ENCODE measurements at regions not wholly inside any gene's neighbourhood (a gene's known extent, or its start where the extent isn't known, plus 50 kb on each side); places are given as distances from the start of the nearest gene placed in this dataset.
A peak's percentile ranks its signal among the peaks of the same experiment; 100 is the strongest.

- TF ChIP-seq ZNF331 (CRISPR knock-in tag; IDR thresholded peaks at IDR 0.05) (peak; percentile 60; the same call in 1 of the 2 replicates), ZNF776 (CRISPR knock-in tag; IDR thresholded peaks at IDR 0.05) (no peak), XRCC5 (optimal IDR thresholded peaks at IDR 0.05; ENCODE audit: low read length) (peak; percentile 75), KDM1A (CRISPR knock-in tag; IDR thresholded peaks at IDR 0.05) (0 out of 2 replicates have a peak, but pooled peaks have one; percentile 68), MYC (CRISPR knock-in tag; IDR thresholded peaks at IDR 0.05; ENCODE audit: borderline replicate concordance) (0 out of 2 replicates have a peak, but pooled peaks have one; percentile 26), RBAK (CRISPR knock-in tag; IDR thresholded peaks at IDR 0.05) (no peak), SALL1 (CRISPR knock-in tag; IDR thresholded peaks at IDR 0.05) (peak; percentile 88), MYPOP (CRISPR knock-in tag; IDR thresholded peaks at IDR 0.05) (no peak), SOX13 (IDR thresholded peaks at IDR 0.05) (no peak), SOX13 (CRISPR knock-in tag; conservative IDR thresholded peaks at IDR 0.05 in 1 of 2, IDR thresholded peaks at IDR 0.05 in 1 of 2) (peak in 1 of 2 experiments; percentile 30; a peak in 1 of 4 replicates), ZNF501 (CRISPR knock-in tag; IDR thresholded peaks at IDR 0.05) (0 out of 2 replicates have a peak, but pooled peaks have one; percentile 16), ZNF329 (CRISPR knock-in tag; IDR thresholded peaks at IDR 0.05; ENCODE audit: low read depth) (no peak), RNF219 (CRISPR knock-in tag; IDR thresholded peaks at IDR 0.05) (no peak), SOX6 (IDR thresholded peaks at IDR 0.05) (no peak), SOX6 (CRISPR knock-in tag; IDR thresholded peaks at IDR 0.05) (0 out of 2 replicates have a peak, but pooled peaks have one; percentile 30), TARDBP (CRISPR knock-in tag; IDR thresholded peaks at IDR 0.05) (peak; percentile 45; the same call in 1 of the 2 replicates), ZNF768 (CRISPR knock-in tag; IDR thresholded peaks at IDR 0.05) (peak; percentile 33; the same call in 1 of the 2 replicates), ZNF850 (CRISPR knock-in tag; conservative IDR thresholded peaks at IDR 0.05) (no peak), YY1 (IDR thresholded peaks at IDR 0.05; ENCODE audit: insufficient read depth, insufficient replicate concordance, low read depth, low read length) (peak; percentile 17), CC2D1A (CRISPR knock-in tag; IDR thresholded peaks at IDR 0.05) (no peak), ARID3A (IDR thresholded peaks at IDR 0.05; ENCODE audit: low read depth, low read length) (0 out of 2 replicates have a peak, but pooled peaks have one; percentile 36), ZNF614 (CRISPR knock-in tag; IDR thresholded peaks at IDR 0.05; ENCODE audit: borderline replicate concordance) (peak; percentile 59; the same call in 1 of the 2 replicates), ZGPAT (CRISPR knock-in tag; IDR thresholded peaks at IDR 0.05) (peak; percentile 28; the same call in 1 of the 2 replicates)
Observed at GRCh38 chr4:186946682-186947294, 223.1 kb upstream of the FAT1 start (continued).
